Transverse colon (tissue), 4 donors: ENCODE measurements at regions not wholly inside any gene's neighbourhood (a gene's known extent, or its start where the extent isn't known, plus 50 kb on each side); places are given as distances from the start of the nearest gene placed in this dataset.

Source experiments
- CTCF ChIP-seq, 5 experiments: fragments of 200-600 bp in 3 of 5; fragments of 450-650 bp in 2 of 5; sonication (generic) in 3 of 5; IDR thresholded peaks; 1 replicate in 2 of 5; 2 replicates in 3 of 5; pipeline ENCODE4 v1.5.1; 2016 to 2017; ENCODE audit warnings: antibody characterized with exemption in 5 of 5, inconsistent platforms in 3 of 5, mild to moderate bottlenecking in 2 of 5, moderate library complexity in 1 of 5
- EP300 ChIP-seq: sonication (generic); formaldehyde crosslinking; IDR thresholded peaks from one replicate; pipeline ENCODE4 v1.6.1; 2017; ENCODE audit warnings: antibody characterized with exemption, low read depth
- POLR2A ChIP-seq: fragments of 450-650 bp; IDR thresholded peaks from one replicate; pipeline ENCODE4 v1.6.1; 2016; ENCODE audit warnings: antibody characterized with exemption, mild to moderate bottlenecking, moderate library complexity
- POLR2AphosphoS5 ChIP-seq, 3 donors: sonication (generic); formaldehyde crosslinking; IDR thresholded peaks; one replicate each; pipeline ENCODE4 v1.6.1; 2016; ENCODE audit warnings: antibody characterized with exemption in 3 of 3

- TF ChIP-seq POLR2AphosphoS5 (IDR thresholded peaks at IDR 0.05) (no peak), CTCF (IDR thresholded peaks at IDR 0.05) (no peak), POLR2A (no peak), EP300 (no peak)
Measured at GRCh38 chrX:101745046-101745445, 85.4 kb upstream of the ARMCX2 start.
